Suppressor macrophage treated with lipopolysaccharide for 1 hour (primary cell): ENCODE measurements at regions not wholly inside any gene's neighbourhood (a gene's known extent, or its start where the extent isn't known, plus 50 kb on each side); places are given as distances from the start of the nearest gene placed in this dataset.
A peak's percentile ranks its signal among the peaks of the same experiment; 100 is the strongest.

Source experiments
- DNase-seq, 3 donors: peaks; one replicate each; pipeline ENCODE4 v3.0.0-alpha.2; 2020 to 2022

DNA sequence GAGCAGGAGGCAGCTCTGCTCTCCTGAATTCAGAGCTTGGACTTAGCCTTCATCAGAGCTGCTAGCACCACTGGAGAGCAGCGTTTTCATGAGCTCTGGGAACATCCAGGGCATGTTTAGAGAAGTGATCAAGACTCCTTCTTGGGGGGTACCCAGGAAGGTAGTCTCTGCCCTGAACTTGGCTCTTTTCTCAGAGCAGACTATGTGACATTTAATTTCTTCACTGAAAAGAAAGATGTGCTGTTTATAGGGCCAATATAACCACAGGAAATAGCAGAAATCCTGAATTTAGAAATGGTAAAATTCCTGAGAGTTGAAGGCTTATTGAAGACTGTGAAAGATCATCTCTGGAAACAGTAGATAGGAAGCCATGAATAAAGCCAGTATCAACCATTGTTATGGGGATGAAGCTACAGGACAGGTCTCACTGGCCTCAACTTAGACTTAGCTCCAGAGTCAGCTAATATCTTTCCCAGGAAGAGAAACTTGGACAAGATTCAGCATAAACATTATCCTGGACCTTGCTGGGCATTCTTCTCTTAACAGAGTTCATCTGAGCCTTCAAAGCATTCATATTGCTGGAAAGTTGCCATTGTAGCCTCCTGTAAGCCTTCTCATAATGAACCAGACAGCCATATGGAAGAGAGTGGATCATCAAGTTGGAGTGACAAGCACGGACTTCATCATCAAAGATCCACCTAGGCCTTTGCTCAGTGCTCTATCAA lies 386.6 kb upstream of the THBS1 start:
- no peak for DNase-seq

- peak; percentile 62 to 67 (median 65) for DNase-seq
Observed at GRCh38 chr15:39195961-39196486, 384.9 kb upstream of the THBS1 start.

GRCh38 chr15:39198044-39199000 lies 382.6 kb upstream of the THBS1 start:
- DNase-seq = no peak

GRCh38 chr15:39199076-39199475 lies 381.8 kb upstream of the THBS1 start:
- DNase-seq = no peak

DNA sequence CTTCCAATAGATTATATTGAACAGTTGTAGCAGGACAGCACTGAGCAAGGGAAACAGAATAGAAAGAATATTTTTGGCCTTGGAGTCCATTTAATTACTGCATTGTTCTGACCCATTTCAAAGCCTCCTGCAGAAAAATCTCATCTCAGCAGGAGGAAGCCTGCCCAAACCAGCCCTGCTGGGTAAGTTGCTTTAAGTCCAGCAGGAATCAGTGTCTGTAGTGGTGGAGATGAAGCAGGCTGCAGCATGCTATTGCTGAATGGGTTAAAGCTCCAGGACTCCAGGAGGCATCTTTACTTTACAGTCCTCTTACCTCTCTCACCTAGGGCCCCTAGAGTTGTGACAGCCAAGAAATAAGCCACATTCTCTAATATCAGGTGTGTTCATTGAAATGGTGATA lies 380.3 kb upstream of the THBS1 start:
- no peak for DNase-seq

DNA sequence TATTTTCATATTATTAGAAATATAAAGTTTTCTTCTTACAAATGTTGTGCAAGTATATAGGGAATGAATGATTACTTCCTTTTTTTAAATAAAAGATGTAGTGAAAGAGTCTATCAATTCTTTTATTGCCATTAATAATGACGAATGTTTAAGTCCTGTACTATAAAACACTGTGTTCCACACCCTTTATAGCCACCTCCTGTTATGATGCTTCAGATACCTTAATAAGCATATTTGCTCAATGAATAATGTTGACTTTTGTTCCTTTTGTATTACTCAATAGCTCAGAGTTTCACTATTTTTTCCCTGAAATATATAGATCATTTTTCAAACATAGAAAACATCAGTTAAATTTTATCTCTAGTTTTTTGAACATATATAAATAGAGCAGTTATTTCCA lies 378.2 kb upstream of the THBS1 start:
- no peak for DNase-seq

DNA sequence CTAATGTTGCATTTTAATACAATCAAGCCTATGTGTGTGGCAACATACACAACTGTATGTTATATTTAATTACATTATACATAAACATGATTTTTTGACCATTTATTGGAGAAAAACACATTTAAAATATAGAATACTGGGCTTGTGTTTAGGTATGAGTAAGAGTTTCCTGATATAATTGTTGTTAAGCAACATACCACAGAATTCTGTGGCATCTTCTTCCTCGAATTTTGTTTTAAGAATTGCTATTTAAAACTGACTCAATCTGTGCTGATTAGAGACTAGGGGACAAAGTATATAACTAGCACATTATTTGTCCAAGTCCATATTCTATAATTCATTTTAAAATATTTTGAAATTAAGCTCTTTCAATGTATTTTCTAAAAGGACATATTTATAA lies 376.8 kb upstream of the THBS1 start:
- peak in 1 of 3 donors; percentile 11 for DNase-seq

DNA sequence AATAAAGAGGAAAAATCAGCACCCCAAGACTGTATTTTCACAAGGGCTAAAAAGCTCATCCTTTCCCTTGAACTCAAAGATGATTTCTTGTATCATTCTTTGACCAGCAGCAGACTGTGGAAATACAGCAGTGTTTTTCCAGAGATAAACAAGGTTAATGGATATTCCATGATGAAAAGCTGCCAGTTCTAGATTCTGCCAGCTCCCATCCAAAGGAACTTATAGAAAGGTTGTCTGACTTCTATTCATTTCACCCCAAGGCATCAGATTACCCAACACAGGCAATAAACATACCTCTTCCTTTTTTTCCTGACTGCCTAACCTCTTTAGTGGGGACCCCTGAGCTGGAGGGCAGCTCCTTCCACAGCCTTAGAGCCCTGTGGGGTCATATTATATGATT lies 375.8 kb upstream of the THBS1 start:
- no peak for DNase-seq

DNA sequence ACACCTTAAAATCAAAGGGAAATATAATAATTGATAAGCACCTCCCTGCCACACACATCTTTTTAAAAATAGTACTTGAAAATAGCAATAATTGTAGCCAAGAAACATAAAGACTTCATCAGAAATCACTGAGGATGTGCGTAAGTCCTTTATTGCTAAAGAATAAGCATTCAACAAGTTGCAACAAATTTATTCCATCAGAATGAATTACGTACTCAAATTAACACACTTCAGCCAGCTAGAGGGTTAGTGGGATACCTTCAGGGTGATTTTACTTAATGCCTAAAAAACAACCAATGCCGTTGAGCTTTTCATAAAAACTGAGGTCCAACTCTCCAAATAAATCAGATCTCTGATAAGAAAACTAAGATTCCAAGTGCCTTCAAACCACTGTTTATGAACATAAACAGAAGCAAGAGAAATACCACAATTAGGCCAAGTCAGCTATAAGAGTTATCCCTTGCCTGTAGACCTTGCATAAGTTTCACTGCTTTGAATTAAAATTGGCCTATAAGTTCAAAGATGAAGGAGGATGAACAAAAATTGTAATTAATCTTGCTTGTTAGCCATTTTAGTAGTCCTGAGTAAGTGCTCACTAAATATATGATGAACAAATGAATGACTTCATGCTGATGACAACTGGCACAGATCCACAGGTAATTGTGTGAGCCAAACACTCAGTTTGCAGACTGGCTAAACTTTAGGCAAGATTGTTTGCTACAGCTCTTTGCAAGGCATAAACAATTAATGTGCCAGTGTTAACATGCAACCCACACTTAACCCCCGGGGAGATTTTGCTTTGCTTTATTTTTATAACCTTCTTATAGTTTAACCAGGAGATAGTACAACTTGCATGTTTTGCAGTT lies 375.1 kb upstream of the THBS1 start:
- no peak for DNase-seq

- no peak for DNase-seq
Observed at GRCh38 chr15:39207532-39208115, 373.3 kb upstream of the THBS1 start.

DNA sequence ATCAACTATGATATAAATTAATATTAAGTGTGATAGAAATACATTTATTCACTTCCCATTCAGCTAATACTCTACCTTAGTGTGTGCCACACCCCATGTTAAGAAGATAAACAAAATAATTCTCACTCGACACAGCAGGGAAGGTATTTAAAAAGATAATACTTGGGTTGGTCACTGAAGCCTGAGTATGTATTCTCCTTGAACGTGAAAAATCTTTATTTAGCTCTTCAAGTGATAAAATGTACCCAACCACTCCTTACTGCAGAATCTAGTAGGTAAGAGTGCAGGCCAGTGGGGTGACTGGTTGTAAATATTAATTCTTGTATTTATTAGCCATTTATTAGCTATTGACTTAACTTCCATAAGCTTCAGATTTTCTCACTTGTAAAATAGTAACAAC lies 372.7 kb upstream of the THBS1 start:
- no peak for DNase-seq

GRCh38 chr15:39209548-39210211 lies 371.2 kb upstream of the THBS1 start:
- DNase-seq = no peak

- no peak for DNase-seq
Observed at GRCh38 chr15:39211108-39211979, 369.5 kb upstream of the THBS1 start.

GRCh38 chr15:39213385-39213840 lies 367.5 kb upstream of the THBS1 start:
- DNase-seq = no peak

GRCh38 chr15:39215015-39215414 lies 365.9 kb upstream of the THBS1 start:
- no peak for DNase-seq

DNA sequence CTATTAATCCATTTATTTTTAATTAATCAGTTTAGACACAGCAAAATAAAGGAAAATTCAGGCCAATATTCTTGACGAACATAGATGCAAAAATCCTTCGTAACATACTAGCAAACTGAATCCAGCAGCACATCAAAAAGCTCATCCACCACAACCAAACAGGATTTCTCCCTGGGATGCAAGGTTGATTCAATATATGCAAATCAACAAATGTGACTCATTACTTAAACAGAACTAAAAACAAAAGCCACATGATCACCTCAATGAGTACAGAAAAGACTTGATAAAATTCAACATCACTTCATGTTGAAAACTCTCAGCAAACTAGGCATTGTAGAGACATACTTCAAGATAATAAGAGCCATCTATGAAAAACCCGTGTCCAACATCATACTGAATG lies 364.1 kb upstream of the THBS1 start:
- no peak for DNase-seq

GRCh38 chr15:39219608-39220007 lies 361.3 kb upstream of the THBS1 start:
- no peak for DNase-seq

- DNase-seq = no peak
Observed at GRCh38 chr15:39226169-39226937, 354.5 kb upstream of the THBS1 start.

DNA sequence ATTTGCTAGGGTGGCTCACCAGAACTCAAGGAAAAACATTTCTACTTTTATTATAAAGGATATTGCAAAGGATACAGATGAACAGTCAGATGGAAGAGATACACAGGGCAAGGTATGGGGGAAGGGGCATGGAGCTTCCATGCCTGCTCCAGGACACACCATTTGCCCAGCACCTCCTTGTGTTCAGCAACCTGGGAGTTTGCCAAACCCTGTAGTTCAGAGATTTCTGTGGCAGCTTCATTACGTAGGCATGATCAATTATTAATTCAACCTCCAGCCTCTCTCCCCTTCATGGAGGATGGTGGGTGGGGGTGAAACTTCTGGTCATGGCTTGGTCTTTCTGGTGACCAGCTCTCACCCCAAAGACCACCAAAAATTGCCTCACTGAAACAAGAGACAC lies 353.9 kb upstream of the THBS1 start:
- no peak for DNase-seq

- DNase-seq = no peak
Observed at GRCh38 chr15:39228889-39229288, 352.0 kb upstream of the THBS1 start.
